NCI-H774 (cell line): ENCODE measurements at regions not wholly inside any gene's neighbourhood (a gene's known extent, or its start where the extent isn't known, plus 50 kb on each side); places are given as distances from the start of the nearest gene placed in this dataset.

ENCODE experiments used
- DNase-seq: peaks from one replicate; lab custom pipeline; 2025; lab: John Stamatoyannopoulos, UW

DNA sequence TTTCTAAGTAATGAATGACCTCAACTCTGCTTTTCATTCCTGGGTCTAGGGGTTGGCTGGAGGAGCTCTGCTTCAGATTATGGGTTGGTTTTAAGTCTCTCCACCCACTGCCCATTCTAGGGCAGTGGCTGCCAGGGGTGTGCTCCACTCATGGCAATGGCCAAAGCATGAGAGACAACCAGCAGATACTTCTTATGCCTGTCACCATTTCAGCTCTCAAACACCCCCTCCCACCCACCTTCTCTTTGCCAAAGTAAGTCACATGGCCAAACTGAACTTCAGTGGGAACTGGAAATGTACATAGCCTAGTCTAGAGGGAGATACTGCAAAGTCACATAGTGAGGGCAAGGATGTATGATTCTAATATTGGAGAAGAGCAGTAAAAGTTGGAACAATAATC is 285.3 kb downstream of the RPLP1 start:
- DNase-seq, result no peak

DNA sequence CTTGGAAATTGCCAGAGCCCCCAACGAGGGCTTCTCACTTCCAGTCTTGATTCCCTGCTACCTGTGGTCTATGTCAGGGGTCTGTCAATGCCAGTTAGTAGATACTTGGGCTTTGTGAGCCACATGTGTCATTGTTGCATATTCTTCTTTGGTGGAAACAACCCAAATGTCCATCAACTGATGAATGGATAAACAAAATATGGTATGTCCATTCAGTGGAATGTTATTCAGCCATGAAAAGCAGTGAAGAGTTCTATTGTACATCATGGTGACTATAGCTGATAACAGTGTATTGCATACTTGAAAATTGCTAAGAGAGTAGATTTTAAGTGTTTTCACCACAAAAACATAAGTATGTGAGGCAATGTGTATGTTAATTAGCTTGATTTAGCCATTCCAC is 288.1 kb downstream of the RPLP1 start:
- DNase-seq, result no peak

GRCh38 chr15:69742361-69742760 is 289.7 kb downstream of the RPLP1 start:
- DNase-seq, result no peak

DNA sequence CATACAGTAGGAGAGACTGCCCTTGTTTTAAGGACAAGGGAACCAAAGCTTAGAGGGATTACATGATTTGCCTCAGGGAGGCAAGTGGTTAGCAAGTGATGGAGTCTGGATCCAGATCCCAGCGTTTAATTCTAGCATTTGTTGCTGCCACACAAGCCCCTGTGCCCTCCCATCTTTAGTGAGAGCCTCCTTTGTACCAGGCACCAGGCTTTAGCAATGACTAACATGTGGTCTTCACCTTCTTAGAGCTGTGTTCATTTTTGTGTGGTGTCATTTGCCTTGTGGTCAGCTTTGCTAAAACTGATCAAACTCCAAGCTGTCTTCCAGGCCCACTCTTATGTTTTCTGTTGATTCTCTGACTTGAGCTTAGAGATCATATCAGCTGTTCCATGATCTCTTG is 290.5 kb downstream of the RPLP1 start:
- DNase-seq, result no peak

GRCh38 chr15:69744391-69745162 is 292.0 kb downstream of the RPLP1 start:
- no peak for DNase-seq

GRCh38 chr15:69747193-69747592 is 294.6 kb downstream of the RPLP1 start:
- DNase-seq, result no peak

DNA sequence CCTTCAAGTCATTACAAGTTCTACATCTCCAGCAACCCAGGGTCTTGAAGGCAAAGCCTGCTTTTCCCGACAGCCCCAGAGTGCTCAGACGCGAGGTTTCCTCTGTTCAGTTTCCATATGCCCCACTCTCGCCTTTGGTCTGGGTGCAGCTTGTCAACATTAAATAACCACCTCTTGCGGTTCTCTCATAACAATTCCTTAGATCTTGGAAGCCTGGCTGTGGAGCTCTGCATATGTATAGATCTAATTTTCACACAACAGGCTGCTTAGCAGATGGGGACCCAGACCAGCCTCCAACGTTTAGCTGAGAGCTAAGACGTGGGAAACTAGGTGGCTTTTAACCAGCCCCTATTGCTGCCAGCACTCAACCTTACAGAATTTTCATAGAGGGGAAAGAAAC is 295.5 kb downstream of the RPLP1 start:
- no peak for DNase-seq

- no peak for DNase-seq
These were observed 296.1 kb downstream of the RPLP1 start for GRCh38 chr15:69748576-69749185.

DNA sequence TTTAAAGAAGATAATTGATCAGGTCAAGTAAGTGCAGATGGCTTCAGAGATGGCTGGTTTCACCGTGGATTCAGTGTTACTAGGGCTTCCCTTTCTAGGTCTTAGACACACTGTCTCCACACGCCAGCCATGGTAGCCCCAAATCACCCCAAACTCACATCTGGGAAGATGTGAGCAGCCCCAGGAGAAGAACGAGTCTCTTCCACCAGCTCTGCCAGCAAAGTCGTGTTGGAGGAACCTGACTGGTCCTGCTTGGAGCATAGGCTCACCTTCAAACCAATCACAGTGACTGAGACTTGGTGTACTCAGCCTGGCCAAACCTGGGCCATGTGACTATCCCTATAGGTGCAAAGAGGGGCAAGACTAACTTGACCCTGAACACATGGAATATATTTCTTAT is 296.7 kb downstream of the RPLP1 start:
- DNase-seq, result no peak

DNA sequence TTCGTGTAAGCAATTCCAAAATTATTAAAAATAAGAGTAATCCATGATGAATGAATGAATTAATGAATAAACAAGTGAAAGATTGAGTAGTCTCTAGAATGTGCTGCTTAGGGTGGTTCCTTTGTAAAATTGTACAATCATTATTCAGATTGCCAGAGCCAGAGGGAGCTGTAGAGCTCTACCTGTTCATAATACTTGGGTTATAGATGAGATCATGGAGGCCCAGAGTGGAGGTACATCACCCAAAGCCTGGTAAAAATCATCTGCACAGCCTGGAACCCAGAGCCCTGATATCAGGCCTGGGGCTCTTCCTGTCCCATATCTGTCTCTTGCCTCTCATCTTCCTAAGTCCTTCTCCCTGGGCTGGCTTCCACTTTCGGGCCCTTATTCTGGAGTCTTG is 297.2 kb downstream of the RPLP1 start:
- no peak for DNase-seq

DNA sequence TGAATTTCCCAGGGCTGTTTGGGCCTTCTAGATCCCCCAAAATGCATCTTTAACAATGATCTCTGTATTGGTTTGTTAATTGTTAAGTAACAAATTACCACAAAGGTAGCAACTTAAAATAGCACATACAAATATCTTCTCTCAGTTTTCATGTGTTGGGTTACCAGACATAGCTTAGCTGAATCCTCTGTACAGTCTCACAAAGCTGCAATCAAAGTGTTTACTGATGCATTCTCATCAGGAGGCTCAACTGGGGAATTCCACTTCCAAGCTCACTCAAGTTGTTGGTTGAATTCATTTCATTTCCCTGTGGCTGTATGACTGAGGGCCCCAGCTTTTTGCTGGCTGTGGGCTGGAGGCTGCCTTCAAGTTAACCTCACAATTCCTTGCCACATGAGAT is 297.6 kb downstream of the RPLP1 start:
- DNase-seq, result no peak

DNA sequence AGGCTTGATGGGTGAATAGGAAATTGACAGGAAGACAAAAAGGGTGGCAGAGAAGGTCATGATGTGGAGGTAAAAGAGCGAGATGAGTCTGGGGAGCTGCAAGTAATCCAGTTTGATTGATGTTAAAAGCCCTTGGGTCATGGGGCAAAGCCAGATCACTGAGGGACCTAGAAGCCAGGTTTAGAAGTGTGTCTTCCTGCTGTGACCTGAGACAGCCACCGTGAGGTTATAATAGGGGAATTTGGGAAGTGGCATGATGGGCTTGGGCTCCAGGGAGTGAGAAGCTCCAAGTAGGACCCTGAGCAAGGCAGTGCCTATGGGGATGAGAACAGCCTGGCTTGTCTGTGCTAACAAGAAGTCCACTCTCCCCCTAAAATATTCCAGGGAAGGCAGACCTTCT is 298.5 kb downstream of the RPLP1 start:
- DNase-seq, result no peak

GRCh38 chr15:69751566-69751965 is 298.9 kb downstream of the RPLP1 start:
- no peak for DNase-seq

GRCh38 chr15:69753867-69754266 is 301.2 kb downstream of the RPLP1 start:
- no peak for DNase-seq

DNA sequence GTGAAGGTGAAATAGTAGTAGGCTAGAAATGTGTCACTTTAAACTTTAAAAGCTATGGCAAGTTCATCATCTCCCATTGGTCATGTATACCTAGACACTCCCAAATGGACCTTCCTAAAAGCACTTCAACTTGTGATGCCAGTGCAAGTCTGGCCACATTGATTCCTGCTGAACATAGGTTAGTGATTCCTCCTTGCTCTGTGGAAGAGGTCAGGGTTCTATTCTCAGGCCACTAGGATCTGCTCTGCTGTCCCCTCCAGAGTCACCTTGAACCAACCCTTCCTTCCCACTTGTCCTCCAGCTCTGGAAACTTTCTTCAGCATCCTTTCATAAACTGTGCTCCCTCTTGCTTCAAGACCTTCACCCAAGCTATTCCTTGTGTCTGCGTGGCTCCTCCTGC is 301.7 kb downstream of the RPLP1 start:
- DNase-seq, result no peak

DNA sequence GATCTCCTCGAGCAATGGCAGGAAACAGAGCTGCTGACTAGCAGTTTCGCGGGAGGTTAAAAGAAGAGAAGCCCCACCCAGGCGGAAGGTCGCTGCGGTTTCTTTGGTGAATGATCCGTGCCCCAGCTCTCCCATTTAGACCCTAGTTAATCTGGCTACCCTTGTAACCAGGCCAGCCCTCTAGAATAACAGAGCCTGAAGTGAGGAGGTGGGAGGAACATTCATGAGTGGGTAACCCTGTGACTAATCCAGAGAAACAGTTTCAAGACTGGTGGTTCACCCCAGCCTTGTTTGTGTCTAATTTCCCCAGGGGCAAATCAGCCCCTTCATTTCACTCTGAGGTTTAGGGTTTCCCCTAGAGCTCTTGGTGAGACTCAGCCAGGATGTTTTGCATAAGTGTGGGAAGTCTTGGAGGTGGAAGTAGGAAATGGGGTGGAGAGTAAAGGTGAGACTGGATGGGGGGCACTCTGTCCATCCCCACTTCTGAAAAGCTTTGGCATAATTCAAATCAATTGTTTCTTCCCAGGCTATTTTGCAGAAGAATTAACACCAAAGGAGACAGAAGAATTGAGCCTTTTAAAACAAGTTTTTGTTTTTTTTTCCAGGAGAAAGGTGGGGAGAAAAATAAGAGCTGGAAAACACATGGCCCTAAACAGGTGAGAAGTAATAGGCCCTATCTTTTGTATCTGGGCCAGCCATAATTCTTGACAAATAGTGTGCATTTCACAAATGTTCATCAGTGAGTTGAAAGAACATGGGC is 303.1 kb downstream of the RPLP1 start:
- DNase-seq, result no peak

- no peak for DNase-seq
These were observed 303.8 kb downstream of the RPLP1 start for GRCh38 chr15:69756440-69756839.

- no peak for DNase-seq
These were observed 304.6 kb downstream of the RPLP1 start for GRCh38 chr15:69757186-69757585.

- DNase-seq, result no peak
These were observed 305.7 kb downstream of the RPLP1 start for GRCh38 chr15:69758291-69758771.

DNA sequence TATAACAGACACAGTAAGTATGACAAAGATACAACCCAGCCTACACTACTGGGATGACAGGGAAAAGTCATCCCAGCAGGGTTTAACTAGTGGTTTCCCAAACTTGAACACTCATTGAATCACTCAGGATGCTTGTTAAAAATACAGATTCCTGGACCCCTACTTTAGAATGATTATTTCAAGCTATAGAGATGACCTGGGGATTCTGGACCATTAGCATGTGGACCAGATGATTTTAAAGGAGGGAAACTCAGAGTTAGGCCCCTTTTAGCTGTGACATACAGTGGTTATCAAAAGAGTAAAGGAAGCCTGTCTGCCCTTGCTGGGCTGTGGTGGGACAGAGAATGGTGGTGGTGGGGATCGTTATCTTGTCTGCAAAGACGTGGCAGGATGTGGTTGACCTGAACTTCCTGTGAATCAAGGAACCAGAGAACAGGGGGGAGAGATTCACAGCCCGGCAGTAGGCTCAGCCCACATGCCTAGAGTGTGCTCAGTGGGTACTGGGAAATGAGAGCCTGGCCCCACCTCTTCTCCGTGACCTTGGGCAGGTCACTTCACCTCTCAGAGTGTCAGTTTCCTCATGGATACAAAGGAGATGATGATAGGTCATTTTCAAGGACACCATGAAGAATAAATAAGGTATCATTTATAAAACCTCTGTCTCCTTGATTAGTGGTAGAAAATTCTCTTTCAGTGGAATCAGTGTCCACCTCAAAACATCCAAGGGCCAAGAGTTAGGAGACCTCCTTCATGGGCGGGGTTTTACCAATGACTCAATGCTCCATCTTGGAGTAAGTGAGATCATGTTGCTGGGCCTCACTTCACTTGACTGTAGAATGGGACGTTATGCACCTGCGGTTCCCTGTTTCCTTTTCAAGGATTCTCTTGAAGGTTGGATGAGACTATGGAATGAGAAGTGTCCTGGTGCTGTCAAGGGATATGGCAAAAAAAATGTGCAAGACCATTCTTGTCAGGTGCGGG is 306.5 kb downstream of the RPLP1 start:
- no peak for DNase-seq

DNA sequence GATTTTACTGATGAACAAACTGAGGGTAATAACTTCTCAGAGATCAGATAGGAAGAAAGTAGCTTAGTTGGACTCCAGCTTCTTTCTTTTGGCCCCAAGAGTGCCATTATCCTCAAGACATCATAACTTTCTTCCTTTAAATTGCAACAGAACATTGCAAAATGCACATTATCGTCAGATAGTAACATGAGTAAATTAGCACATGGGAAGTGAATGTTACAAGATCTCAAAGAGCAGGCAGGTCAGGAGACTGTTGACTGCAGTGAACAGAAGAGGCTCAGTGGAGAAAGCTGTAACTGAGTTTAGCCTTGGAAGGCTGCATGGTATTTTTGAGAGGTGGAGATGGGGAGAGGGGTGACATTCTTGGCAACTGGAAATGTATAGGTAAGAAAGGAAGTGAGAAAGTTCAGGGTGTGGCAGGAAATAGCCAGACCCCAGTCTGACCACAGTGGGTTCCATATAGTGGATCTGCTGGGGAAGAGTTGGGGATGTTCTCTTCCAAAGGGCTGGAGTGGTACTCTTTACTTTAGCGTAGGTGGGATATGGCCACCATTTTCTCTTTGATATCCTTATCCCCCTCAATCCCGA is 307.7 kb downstream of the RPLP1 start:
- DNase-seq, result no peak
